GM12878 (cell line): ENCODE measurements at regions not wholly inside any gene's neighbourhood (a gene's known extent, or its start where the extent isn't known, plus 50 kb on each side); places are given as distances from the start of the nearest gene placed in this dataset.

Experiments
- E4F1 ChIP-seq: fragments of 450-650 bp; IDR thresholded peaks from 2 replicates; pipeline ENCODE4 v1.6.1; 2018; ENCODE audit warnings: borderline replicate concordance, mild to moderate bottlenecking; ENCODE audit not compliant: partially characterized antibody
- ETV6 ChIP-seq, 2 experiments: fragments of 450-650 bp in 1 of 2; IDR thresholded peaks in 1 of 2; conservative IDR thresholded peaks in 1 of 2; 2 replicates each; pipeline ENCODE4 v1.6.1; 2014; ENCODE audit warnings: antibody characterized with exemption in 1 of 2, borderline replicate concordance in 1 of 2, low read depth in 1 of 2, mild to moderate bottlenecking in 1 of 2, moderate library complexity in 1 of 2
- HSF1 ChIP-seq: fragments of 150-350 bp; IDR thresholded peaks from 2 replicates; pipeline ENCODE4 v1.6.1; 2014; ENCODE audit warnings: mild to moderate bottlenecking, low read depth, low read length
- NBN ChIP-seq: fragments of 450-650 bp; IDR thresholded peaks from 2 replicates; pipeline ENCODE4 v1.6.1; 2016
- NR2C1 ChIP-seq: fragments of 450-650 bp; IDR thresholded peaks from 2 replicates; pipeline ENCODE4 v1.6.1; 2017; ENCODE audit warnings: antibody characterized with exemption, mild to moderate bottlenecking, moderate library complexity
- PBX3 ChIP-seq: IDR thresholded peaks from 2 replicates; pipeline ENCODE4 v1.6.1; 2011; ENCODE audit warnings: mild to moderate bottlenecking, low read depth, low read length, moderate library complexity; ENCODE audit not compliant: insufficient replicate concordance
- RB1 ChIP-seq: fragments of 450-650 bp; formaldehyde crosslinking; IDR thresholded peaks from 2 replicates; pipeline ENCODE4 v1.6.1; 2017; ENCODE audit warnings: mild to moderate bottlenecking, borderline replicate concordance
- SIX5 ChIP-seq: IDR thresholded peaks from 2 replicates; pipeline ENCODE4 v1.6.1; 2011; ENCODE audit warnings: mild to moderate bottlenecking, low read depth, low read length, moderate library complexity; ENCODE audit not compliant: severe bottlenecking
- YBX1 ChIP-seq: fragments of 450-650 bp; IDR thresholded peaks from 2 replicates; pipeline ENCODE4 v1.6.1; 2016; ENCODE audit warnings: antibody characterized with exemption

- TF ChIP-seq ETV6 (conservative IDR thresholded peaks at IDR 0.05 in 1 of 2, IDR thresholded peaks at IDR 0.05 in 1 of 2; ENCODE audit: borderline replicate concordance in 1 of 2, low read depth in 1 of 2) = no peak
- TF ChIP-seq PBX3 = no peak
- no peak for TF ChIP-seq NR2C1
- TF ChIP-seq RB1 = no peak
- no peak for TF ChIP-seq HSF1
- TF ChIP-seq YBX1 = no peak
- TF ChIP-seq E4F1 = no peak
- no peak for TF ChIP-seq SIX5
- no peak for TF ChIP-seq NBN
These were observed 353.2 kb downstream of the HGF start (continued) for GRCh38 chr7:81416659-81417058.
